ENCODE measurements at regions not wholly inside any gene's neighbourhood (a gene's known extent, or its start where the extent isn't known, plus 50 kb on each side); places are given as distances from the start of the nearest gene placed in this dataset.

- DNase-seq (ENCODE audit: low spot score), result no peak
- TF ChIP-seq CTCF (IDR thresholded peaks at IDR 0.05; ENCODE audit: extremely low read depth, missing control alignments), result no peak
Observed at GRCh38 chr14:104368751-104369100, 210.8 kb upstream of the C14orf180 start.

GRCh38 chr14:104369208-104369607, 210.4 kb upstream of the C14orf180 start:
- no peak for TF ChIP-seq CTCF (IDR thresholded peaks at IDR 0.05; ENCODE audit: extremely low read depth, missing control alignments)
- DNase-seq (ENCODE audit: low spot score), result no peak

GRCh38 chr14:104370256-104370870, 209.2 kb upstream of the C14orf180 start:
- DNase-seq (ENCODE audit: low spot score), result no peak
- TF ChIP-seq CTCF (IDR thresholded peaks at IDR 0.05; ENCODE audit: extremely low read depth, missing control alignments), result no peak

- no peak for TF ChIP-seq CTCF (IDR thresholded peaks at IDR 0.05; ENCODE audit: extremely low read depth, missing control alignments)
- DNase-seq (ENCODE audit: low spot score), result no peak
Observed at GRCh38 chr14:104371031-104371430, 208.5 kb upstream of the C14orf180 start.

GRCh38 chr14:104371917-104372316, 207.6 kb upstream of the C14orf180 start:
- no peak for TF ChIP-seq CTCF (IDR thresholded peaks at IDR 0.05; ENCODE audit: extremely low read depth, missing control alignments)
- no peak for DNase-seq (ENCODE audit: low spot score)

- TF ChIP-seq CTCF (IDR thresholded peaks at IDR 0.05; ENCODE audit: extremely low read depth, missing control alignments), result no peak
- no peak for DNase-seq (ENCODE audit: low spot score)
Observed at GRCh38 chr14:104372390-104373054, 207.0 kb upstream of the C14orf180 start.

GRCh38 chr14:104373055-104373854, 206.3 kb upstream of the C14orf180 start:
- no peak for DNase-seq (ENCODE audit: low spot score)
- TF ChIP-seq CTCF (IDR thresholded peaks at IDR 0.05; ENCODE audit: extremely low read depth, missing control alignments), result no peak

All from GM20000 (cell line).